NCI-H146 treated with DMSO at 0.1 percent for 48 hours (cell line): ENCODE measurements at regions not wholly inside any gene's neighbourhood (a gene's known extent, or its start where the extent isn't known, plus 50 kb on each side); places are given as distances from the start of the nearest gene placed in this dataset.
"Not testable (repeated sequence)": the region's sequence is repeated elsewhere in the genome, so short reads cannot be mapped to it uniquely, and the experiment has no call there.

Source experiments
- DNase-seq: peaks from one replicate; lab custom pipeline; 2025; ENCODE audit not compliant: unreplicated experiment; lab: John Stamatoyannopoulos, UW

GRCh38 chr17:30713805-30714204 is 110.7 kb downstream of the CRLF3 start:
- not testable (repeated sequence) for DNase-seq

DNA sequence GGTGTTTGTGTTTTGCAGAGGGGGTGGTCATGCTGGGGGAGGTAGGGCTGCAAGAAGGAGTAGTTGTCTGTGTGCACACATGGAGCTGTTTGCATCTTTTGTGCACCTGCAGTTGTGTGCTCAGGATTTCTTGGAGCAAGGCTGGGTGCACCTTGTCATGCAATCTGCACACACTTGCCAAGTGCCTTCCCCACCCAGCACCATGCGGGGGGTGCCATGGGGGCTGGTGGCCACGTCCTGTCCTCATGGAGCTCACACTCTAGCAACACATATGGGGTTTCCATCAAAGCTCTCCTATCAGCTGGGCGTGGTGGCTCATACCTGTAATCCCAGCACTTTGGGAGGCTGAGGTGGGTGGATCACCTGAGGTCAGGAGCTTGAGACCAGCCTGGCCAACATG is 111.6 kb downstream of the CRLF3 start:
- DNase-seq, result not testable (repeated sequence)

DNA sequence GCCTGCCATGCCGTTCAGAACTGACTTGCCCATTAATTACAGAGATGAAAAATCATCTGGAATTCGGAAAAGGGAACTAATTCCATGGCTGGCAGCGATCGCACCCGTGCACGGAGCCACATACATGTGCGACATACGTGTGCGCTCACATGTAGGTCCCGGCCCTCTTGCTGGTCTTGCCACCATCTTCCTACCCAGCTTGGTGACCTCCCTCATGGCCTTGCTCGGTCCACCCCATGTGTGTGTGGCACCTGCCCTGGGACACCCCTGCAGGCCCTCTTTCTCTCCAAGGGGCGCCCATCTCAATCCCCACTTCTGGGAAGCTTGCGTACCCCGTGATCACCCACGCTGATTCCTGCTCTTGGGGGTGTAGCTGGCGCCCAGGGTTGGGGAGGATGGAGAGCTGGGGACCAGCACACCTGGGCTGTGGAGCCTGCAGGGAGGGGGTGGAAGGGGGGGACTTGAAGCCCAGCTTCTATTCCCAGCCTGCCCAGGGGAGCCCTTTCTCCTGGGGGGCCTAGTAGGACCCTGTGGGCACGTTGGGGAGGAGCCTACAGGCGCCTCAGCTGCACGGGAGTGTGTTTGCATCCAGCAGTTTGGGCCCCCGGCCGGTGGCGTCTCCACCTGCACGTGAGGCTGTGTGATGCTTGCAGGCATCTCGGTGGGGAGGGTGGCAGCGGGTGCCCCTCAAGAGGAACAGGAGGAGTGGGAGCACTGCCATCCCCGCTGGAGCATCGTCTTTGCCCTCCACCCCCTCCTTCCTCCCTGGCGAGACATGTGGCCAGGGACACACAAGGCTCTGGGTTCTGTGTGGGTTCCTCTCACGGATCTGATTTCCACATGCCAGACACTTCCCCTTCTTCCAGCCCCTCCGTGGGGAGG is 112.6 kb downstream of the CRLF3 start:
- not testable (repeated sequence) for DNase-seq

DNA sequence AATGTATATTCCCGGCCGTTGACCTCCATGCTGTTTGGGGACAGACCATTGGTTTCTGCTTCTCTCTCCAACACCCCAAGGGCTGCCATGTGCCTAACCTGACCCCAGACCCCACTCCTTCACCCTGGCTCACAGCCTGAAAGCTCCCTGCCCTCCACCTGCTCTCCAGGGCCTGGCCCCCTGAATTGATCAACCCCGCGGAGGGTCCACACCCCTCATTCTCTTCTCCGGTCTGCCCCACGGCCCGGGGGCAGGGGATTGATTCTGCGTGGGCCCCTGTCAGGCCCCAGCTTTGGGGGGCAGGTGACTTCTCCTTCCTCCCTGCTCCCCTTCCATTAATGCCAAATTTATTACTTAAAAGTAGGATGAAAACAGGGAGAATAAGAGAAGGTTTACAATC is 113.3 kb downstream of the CRLF3 start:
- DNase-seq, result not testable (repeated sequence)

- not testable (repeated sequence) for DNase-seq
These were observed 114.0 kb downstream of the CRLF3 start for GRCh38 chr17:30710276-30711088.

- not testable (repeated sequence) for DNase-seq
These were observed 114.8 kb downstream of the CRLF3 start for GRCh38 chr17:30709561-30710275.

DNA sequence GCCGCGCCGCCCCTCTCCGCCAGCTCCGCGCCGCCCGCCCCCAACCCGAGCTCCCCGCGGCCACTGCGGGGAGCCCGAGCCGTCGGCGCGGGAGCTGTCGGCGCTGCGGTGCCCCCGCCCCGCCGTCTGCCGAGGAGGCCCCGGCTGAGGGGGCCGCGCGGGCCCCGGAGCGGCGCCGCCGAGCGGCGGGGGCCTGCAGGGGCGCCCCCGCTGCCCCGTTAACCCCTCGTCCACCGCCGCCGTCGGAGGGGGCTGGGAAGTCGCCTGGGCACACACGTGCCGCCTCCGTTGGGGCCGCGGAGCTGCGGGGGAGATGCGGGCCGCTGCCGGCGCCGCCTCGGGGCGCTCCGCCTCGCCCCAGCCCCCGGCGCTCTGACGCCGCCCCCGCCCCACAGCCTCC is 115.4 kb downstream of the CRLF3 start:
- not testable (repeated sequence) for DNase-seq

GRCh38 chr17:30708241-30709078 is 116.0 kb downstream of the CRLF3 start:
- peak; percentile 87 for DNase-seq

DNA sequence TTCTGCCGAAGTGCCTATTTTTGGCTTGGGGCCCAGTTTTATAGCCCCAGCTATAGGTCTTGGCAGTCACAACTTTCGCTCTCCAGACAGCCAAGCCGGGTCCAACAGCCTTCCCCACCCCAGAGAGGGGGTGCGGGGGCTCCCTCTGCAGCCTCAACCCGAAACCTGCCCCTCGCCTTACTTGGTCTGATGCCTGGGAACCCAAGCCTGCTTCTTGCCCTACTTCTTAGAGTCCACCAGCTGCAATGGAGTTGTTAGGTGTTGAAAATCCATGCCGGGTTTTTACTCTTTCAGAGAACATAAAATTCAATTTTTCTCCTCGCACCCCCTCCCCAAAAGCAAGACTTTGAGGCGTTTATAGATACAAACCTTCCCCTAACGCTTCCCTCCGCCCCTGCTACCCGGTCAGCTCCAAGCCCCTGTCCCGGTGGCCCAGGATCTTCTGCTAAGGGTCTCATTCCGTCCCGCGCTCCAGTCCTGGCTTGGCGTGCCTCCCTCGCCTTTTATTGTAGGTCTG is 116.7 kb downstream of the CRLF3 start:
- DNase-seq, result not testable (repeated sequence)

GRCh38 chr17:30706461-30707335 is 117.8 kb downstream of the CRLF3 start:
- DNase-seq, result not testable (repeated sequence)

- not testable (repeated sequence) for DNase-seq
These were observed 118.5 kb downstream of the CRLF3 start for GRCh38 chr17:30706004-30706403.

- DNase-seq, result no peak
These were observed 122.9 kb downstream of the CRLF3 start for GRCh38 chr17:30701498-30701989.

- DNase-seq, result not testable (repeated sequence)
These were observed 123.7 kb downstream of the CRLF3 start for GRCh38 chr17:30700833-30701232.

DNA sequence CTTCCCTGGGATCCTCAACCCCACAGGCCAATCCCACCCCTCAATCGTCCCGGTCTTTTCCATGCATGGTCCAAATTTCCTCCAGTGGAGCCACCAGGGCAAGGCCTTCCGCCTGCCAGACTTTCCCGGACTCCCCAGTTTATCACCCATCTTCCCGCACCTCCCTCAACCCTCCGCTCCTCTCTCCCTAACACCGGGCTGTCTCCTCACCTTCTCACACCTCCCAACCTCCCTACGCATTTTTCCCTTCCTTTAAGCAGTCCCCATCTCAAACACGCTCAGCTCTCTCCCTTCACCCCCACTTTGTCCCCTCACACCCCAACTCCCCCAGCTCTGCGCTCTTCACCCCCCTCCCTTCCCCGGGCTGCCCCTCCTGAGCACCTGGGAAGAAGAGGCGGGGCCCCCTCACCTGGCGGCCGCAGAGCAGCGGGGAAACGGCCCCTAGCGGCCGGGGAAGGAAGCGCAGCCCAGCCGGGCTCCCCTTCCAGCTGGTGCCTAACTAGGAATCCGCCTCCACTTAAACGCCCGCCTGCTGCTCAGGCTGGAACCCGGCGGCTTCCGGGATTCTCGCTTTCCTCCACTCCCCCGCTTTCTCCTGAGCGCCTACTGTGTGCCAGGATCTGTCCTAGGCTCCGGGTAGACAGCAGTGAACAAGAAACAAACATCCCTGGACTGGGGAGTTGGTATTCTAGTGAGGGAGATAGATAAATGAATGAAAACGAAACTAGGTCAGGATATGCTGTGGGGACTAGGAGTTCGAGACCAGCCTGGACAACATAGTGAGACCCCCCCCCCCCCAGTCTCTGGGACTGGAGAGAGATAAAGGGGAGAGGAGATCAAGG is 126.7 kb downstream of the CRLF3 start:
- DNase-seq, result peak; percentile 55

DNA sequence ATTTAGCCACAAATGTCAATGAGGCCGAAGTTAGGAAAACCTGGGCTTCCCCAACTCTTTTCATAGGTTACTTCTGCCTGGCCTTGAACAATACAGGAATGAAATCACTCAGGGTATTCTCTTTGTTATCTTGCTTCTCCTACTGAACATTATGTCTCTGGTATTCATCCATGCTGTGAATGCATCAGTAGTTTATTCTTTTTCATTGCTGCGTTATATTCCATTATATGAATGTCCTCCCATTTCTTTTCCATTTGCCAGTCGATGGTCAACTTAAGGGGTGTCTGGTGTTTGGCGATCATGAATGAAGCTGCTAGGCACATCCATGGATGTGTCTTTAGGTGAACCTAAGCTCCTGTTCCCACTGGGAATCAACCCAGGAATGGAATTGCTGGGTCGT is 128.3 kb downstream of the CRLF3 start:
- no peak for DNase-seq

DNA sequence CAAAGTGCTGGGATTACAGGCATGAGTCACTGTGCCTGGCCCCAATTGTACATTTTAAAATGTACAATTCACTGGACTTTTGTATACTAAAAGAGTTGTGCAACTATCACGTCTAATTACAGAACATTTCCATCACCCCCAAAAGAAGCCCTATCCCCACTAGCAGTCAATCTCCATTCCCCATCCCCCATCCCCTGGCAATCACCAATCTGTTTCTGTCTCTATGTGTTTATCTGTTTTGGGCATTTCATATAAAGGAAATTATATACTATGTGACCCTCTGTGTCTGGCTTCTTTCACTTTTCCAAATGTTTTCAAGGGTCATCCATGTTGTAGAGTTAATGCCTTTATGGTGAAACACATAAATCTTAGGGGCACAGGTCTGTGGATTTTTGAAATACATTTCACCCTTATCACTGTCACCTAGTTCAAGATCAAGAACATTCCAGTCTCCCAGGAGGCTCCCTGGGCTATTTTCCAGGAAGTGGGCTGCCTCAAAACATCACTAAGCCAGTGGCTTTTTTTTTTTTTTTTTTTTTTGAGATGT is 129.2 kb downstream of the CRLF3 start:
- not testable (repeated sequence) for DNase-seq

- not testable (repeated sequence) for DNase-seq
These were observed 130.7 kb downstream of the CRLF3 start for GRCh38 chr17:30693772-30694171.
